OCI-LY1 (cell line): ENCODE measurements at regions not wholly inside any gene's neighbourhood (a gene's known extent, or its start where the extent isn't known, plus 50 kb on each side); places are given as distances from the start of the nearest gene placed in this dataset.

ENCODE experiments used
- EZH2 ChIP-seq: fragments of 200-600 bp; sonication (generic), shearing (Covaris generic); IDR thresholded peaks from 2 replicates; pipeline ENCODE4 v1.8.0; 2017; ENCODE audit warnings: borderline replicate concordance, mixed run types, mild to moderate bottlenecking, antibody characterized with exemption, low read length, moderate library complexity, mixed read lengths
- TF ChIP-seq, protein P1 (sequence below): fragments of 200-600 bp; sonication (generic), shearing (Covaris generic); IDR thresholded peaks from 2 replicates; pipeline ENCODE4 v1.5.1; 2017; ENCODE audit warnings: mild to moderate bottlenecking, antibody characterized with exemption, low read length, moderate library complexity, mixed read lengths

GRCh38 chr3:64297563-64297962 lies 72.3 kb upstream of the PRICKLE2 start:
- TF ChIP-seq EZH2 = no peak
- TF ChIP-seq, protein P1, sequence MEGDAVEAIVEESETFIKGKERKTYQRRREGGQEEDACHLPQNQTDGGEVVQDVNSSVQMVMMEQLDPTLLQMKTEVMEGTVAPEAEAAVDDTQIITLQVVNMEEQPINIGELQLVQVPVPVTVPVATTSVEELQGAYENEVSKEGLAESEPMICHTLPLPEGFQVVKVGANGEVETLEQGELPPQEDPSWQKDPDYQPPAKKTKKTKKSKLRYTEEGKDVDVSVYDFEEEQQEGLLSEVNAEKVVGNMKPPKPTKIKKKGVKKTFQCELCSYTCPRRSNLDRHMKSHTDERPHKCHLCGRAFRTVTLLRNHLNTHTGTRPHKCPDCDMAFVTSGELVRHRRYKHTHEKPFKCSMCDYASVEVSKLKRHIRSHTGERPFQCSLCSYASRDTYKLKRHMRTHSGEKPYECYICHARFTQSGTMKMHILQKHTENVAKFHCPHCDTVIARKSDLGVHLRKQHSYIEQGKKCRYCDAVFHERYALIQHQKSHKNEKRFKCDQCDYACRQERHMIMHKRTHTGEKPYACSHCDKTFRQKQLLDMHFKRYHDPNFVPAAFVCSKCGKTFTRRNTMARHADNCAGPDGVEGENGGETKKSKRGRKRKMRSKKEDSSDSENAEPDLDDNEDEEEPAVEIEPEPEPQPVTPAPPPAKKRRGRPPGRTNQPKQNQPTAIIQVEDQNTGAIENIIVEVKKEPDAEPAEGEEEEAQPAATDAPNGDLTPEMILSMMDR = no peak
